MCF 10A (cell line): ENCODE measurements at regions not wholly inside any gene's neighbourhood (a gene's known extent, or its start where the extent isn't known, plus 50 kb on each side); places are given as distances from the start of the nearest gene placed in this dataset.

Experiments
- BruUV-seq: library from RNA; stranded (reverse); fragments of 400-500 nt; replicated peaks from 2 replicates; lab custom pipeline; 2021; lab: Mats Ljungman, UMichigan
- CTCF ChIA-PET: fragments of 300-600 bp; sonication (Branson Sonifier 250); formaldehyde crosslinking; extraction: SDS; loops from one replicate; lab custom pipeline; 2021; ENCODE audit warnings: antibody characterized with exemption, inconsistent platforms; lab: Yijun Ruan, JAX
- POLR2A ChIA-PET: fragments of 300-600, 350-650 bp; sonication (Branson Sonifier 250); formaldehyde crosslinking; extraction: SDS; loops from one replicate; lab custom pipeline; 2020; ENCODE audit warnings: antibody characterized with exemption, inconsistent platforms; lab: Yijun Ruan, JAX
- DNase-seq: peaks from one replicate; pipeline ENCODE4 v3.0.0-alpha.2; 2018; ENCODE audit not compliant: unreplicated experiment
- H3K27ac Mint-ChIP-seq: one replicate; pipeline ENCODE4 v1.8.0; 2022; ENCODE audit warnings: mild to moderate bottlenecking, low read depth, mixed read lengths; ENCODE audit not compliant: unreplicated experiment
- H3K27me3 Mint-ChIP-seq: one replicate; pipeline ENCODE4 v1.8.0; 2022; ENCODE audit warnings: mixed read lengths; ENCODE audit not compliant: insufficient read depth, unreplicated experiment
- H3K36me3 Mint-ChIP-seq: one replicate; pipeline ENCODE4 v1.8.0; 2022; ENCODE audit warnings: mild to moderate bottlenecking, moderate library complexity, mixed read lengths; ENCODE audit not compliant: insufficient read depth, unreplicated experiment
- H3K4me1 Mint-ChIP-seq: one replicate; pipeline ENCODE4 v1.8.0; 2022; ENCODE audit warnings: mixed read lengths; ENCODE audit not compliant: insufficient read depth, unreplicated experiment
- H3K4me3 Mint-ChIP-seq: one replicate; pipeline ENCODE4 v1.8.0; 2022; ENCODE audit warnings: mild to moderate bottlenecking, moderate library complexity, mixed read lengths; ENCODE audit not compliant: unreplicated experiment
- H3K9me3 Mint-ChIP-seq: one replicate; pipeline ENCODE4 v1.8.0; 2022; ENCODE audit warnings: mixed read lengths; ENCODE audit not compliant: unreplicated experiment
- CTCF ChIP-seq: fragments of 200-600 bp; IDR thresholded peaks from one replicate; pipeline ENCODE4 v1.8.0; 2022; ENCODE audit warnings: antibody characterized with exemption, mild to moderate bottlenecking; ENCODE audit not compliant: unreplicated experiment
- intact Hi-C: fragments of 100-400 bp; cut with micrococcal nuclease; formaldehyde crosslinking; loops from 2 replicates; pipeline ENCODE4 v1.14.1; 2022

DNA sequence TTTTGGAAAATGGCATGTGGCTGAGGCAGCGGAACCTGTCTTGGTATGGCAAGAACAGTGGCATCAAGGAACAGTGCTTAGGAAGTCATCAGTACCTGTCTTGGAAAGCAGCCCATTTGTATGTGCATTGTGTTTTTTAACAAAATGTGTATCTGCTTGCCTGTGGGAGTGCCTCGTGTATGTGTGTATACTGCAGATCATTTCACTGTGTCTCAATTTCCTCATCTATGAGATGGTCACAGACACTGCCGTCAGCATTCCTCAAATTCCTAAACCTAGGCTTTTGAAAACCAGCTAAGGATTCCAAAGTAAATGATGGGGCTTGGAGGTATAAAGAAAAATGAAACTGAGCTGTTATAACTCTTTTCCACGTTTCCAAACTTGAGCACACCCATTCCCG is 441.3 kb downstream of the RND3 start:
- no peaks in the 10 kb centered on the region for H3K36me3 Mint-ChIP-seq
- no peak for DNase-seq
- no peak overlapping the region for H3K4me3 Mint-ChIP-seq
- H3K4me1 Mint-ChIP-seq, result no peaks in the 10 kb centered on the region
- TF ChIP-seq CTCF, result no peak
- no peak overlapping the region for H3K27ac Mint-ChIP-seq
- ChIA-PET POLR2A (no interaction called here), CTCF (no interaction called here)
- intact Hi-C loops, result no loop called here
- BruUV-seq, result no TSS peak
- H3K9me3 Mint-ChIP-seq, result no peaks in the 10 kb centered on the region
- no peaks in the 10 kb centered on the region for H3K27me3 Mint-ChIP-seq

DNA sequence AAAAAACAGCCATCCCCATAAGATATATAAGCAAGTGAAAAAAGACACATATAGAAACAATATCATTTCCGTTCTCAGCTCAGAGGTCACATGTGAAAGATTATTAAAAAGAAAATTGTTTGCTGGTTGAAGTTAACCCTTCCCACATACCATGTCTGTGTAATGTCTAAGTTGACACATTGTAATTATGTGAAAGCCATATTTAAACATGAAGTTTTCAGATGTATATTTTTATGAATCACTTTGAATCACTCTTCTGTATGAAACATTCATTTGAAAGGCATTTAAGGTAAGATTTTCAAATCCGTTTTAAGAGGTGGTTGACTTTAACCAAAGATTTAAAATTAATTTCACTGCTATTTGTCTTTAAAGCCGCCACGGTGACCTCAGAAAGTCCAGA is 441.9 kb downstream of the RND3 start:
- Mint-ChIP-seq H3K27ac (no peak overlapping the region), H3K9me3 (no peaks in the 10 kb centered on the region), H3K4me1 (no peaks in the 10 kb centered on the region), H3K36me3 (no peaks in the 10 kb centered on the region), H3K27me3 (no peaks in the 10 kb centered on the region), H3K4me3 (no peak overlapping the region)
- CTCF ChIA-PET, result no interaction called here
- POLR2A ChIA-PET, result no interaction called here
- no TSS peak for BruUV-seq
- no peak for DNase-seq
- TF ChIP-seq CTCF, result no peak
- intact Hi-C loops, result no loop called here

- intact Hi-C loops, result no loop called here
- Mint-ChIP-seq H3K36me3 (no peaks in the 10 kb centered on the region), H3K27ac (no peak overlapping the region), H3K9me3 (no peaks in the 10 kb centered on the region), H3K27me3 (no peaks in the 10 kb centered on the region), H3K4me3 (no peak overlapping the region), H3K4me1 (no peaks in the 10 kb centered on the region)
- POLR2A ChIA-PET, result interaction anchor here (1.4 kb wide), 1 partner anchor 22 kb away, joined by 3 read pairs; no protein-coding TSS in a partner anchor
- DNase-seq, result no peak
- no TSS peak for BruUV-seq
- CTCF ChIA-PET, result no interaction called here
- no peak for TF ChIP-seq CTCF
These were observed 444.3 kb downstream of the RND3 start for GRCh38 chr2:150043172-150043500.

GRCh38 chr2:150042500-150043171 is 444.8 kb downstream of the RND3 start:
- Mint-ChIP-seq H3K27me3 (no peaks in the 10 kb centered on the region), H3K9me3 (no peaks in the 10 kb centered on the region), H3K36me3 (no peaks in the 10 kb centered on the region), H3K4me3 (no peak overlapping the region), H3K27ac (no peak overlapping the region), H3K4me1 (no peaks in the 10 kb centered on the region)
- no TSS peak for BruUV-seq
- TF ChIP-seq CTCF, result no peak
- ChIA-PET CTCF (interaction anchor here (0.6 kb wide), 1 partner anchor 43 kb away, joined by 4 read pairs; no protein-coding TSS in a partner anchor), POLR2A (interaction anchor here (1.4 kb wide), 1 partner anchor 21 kb away, joined by 3 read pairs; no protein-coding TSS in a partner anchor)
- intact Hi-C loops, result no loop called here
- no peak for DNase-seq
